ENCODE measurements at regions not wholly inside any gene's neighbourhood (a gene's known extent, or its start where the extent isn't known, plus 50 kb on each side); places are given as distances from the start of the nearest gene placed in this dataset.
"Not testable (repeated sequence)": the region's sequence is repeated elsewhere in the genome, so short reads cannot be mapped to it uniquely, and the experiment has no call there.

GRCh38 chr13:33554919-33555791 is 262.8 kb upstream of the RFC3 start:
- ChIA-PET POLR2A (no interaction called here), CTCF (interaction anchor here (1.6 to 2.9 kb wide), 3 partner anchors 11 to 27 kb away, joined by 4 to 16 read pairs (median 8); no protein-coding TSS in a partner anchor)
- peak; percentile 37 for DNase-seq (ENCODE audit: extremely low spot score)
- TF ChIP-seq CTCF (IDR thresholded peaks at IDR 0.05; ENCODE audit: control extremely low read depth, extremely low read depth, low read depth, missing control alignments): no peak

GRCh38 chr13:33556828-33557227 is 261.1 kb upstream of the RFC3 start:
- ChIA-PET POLR2A (no interaction called here), CTCF (interaction anchor here (1.6 kb wide), 1 partner anchor 14 kb away, joined by 4 read pairs; no protein-coding TSS in a partner anchor)
- no peak for TF ChIP-seq CTCF (IDR thresholded peaks at IDR 0.05; ENCODE audit: control extremely low read depth, extremely low read depth, low read depth, missing control alignments)
- no peak for DNase-seq (ENCODE audit: extremely low spot score)

GRCh38 chr13:33560726-33561125 is 257.2 kb upstream of the RFC3 start:
- no peak for DNase-seq (ENCODE audit: extremely low spot score)
- ChIA-PET POLR2A (no interaction called here), CTCF (interaction anchor here (1.3 kb wide), 1 partner anchor 18 kb away, joined by 4 read pairs; no protein-coding TSS in a partner anchor)
- TF ChIP-seq CTCF (IDR thresholded peaks at IDR 0.05; ENCODE audit: control extremely low read depth, extremely low read depth, low read depth, missing control alignments): no peak

- TF ChIP-seq CTCF (IDR thresholded peaks at IDR 0.05; ENCODE audit: control extremely low read depth, extremely low read depth, low read depth, missing control alignments): no peak
- POLR2A ChIA-PET: no interaction called here
- CTCF ChIA-PET: interaction anchor here (1.8 kb wide), 1 partner anchor 19 kb away, joined by 3 read pairs; no protein-coding TSS in a partner anchor
- DNase-seq (ENCODE audit: extremely low spot score): no peak
Observed at GRCh38 chr13:33561627-33562026, 256.3 kb upstream of the RFC3 start.

GRCh38 chr13:33571618-33572017 is 246.3 kb upstream of the RFC3 start:
- peak; percentile 17 for DNase-seq (ENCODE audit: extremely low spot score)
- POLR2A ChIA-PET: no interaction called here
- no peak for TF ChIP-seq CTCF (IDR thresholded peaks at IDR 0.05; ENCODE audit: control extremely low read depth, extremely low read depth, low read depth, missing control alignments)
- CTCF ChIA-PET: no interaction called here

- CTCF ChIA-PET; POLR2A ChIA-PET; DNase-seq (ENCODE audit: extremely low spot score): not testable (repeated sequence)
Observed at GRCh38 chr13:33572322-33572721, 245.6 kb upstream of the RFC3 start.

- ChIA-PET CTCF (interaction anchor here (0.8 kb wide), 1 partner anchor 9 kb away, joined by 3 read pairs; no protein-coding TSS in a partner anchor), POLR2A (no interaction called here)
- no peak for DNase-seq (ENCODE audit: extremely low spot score)
- no peak for TF ChIP-seq CTCF (IDR thresholded peaks at IDR 0.05; ENCODE audit: control extremely low read depth, extremely low read depth, low read depth, missing control alignments)
Observed at GRCh38 chr13:33575378-33575777, 242.6 kb upstream of the RFC3 start.
